NCI-H526 treated with DMSO at 0.1 percent for 48 hours (cell line): ENCODE measurements at regions not wholly inside any gene's neighbourhood (a gene's known extent, or its start where the extent isn't known, plus 50 kb on each side); places are given as distances from the start of the nearest gene placed in this dataset.

Experiments
- DNase-seq: peaks from one replicate; lab custom pipeline; 2025; lab: John Stamatoyannopoulos, UW

GRCh38 chr1:69319287-69319686, 248.4 kb upstream of the LRRC7 start:
- no peak for DNase-seq

GRCh38 chr1:69320757-69321211, 246.9 kb upstream of the LRRC7 start:
- no peak for DNase-seq

GRCh38 chr1:69321311-69321710, 246.4 kb upstream of the LRRC7 start:
- DNase-seq: no peak

GRCh38 chr1:69328186-69328585, 239.5 kb upstream of the LRRC7 start:
- DNase-seq: no peak

- no peak for DNase-seq
Observed at GRCh38 chr1:69363236-69363635, 204.5 kb upstream of the LRRC7 start.

- DNase-seq: no peak
Observed at GRCh38 chr1:69373520-69373919, 194.2 kb upstream of the LRRC7 start.

- no peak for DNase-seq
Observed at GRCh38 chr1:69376408-69376807, 191.3 kb upstream of the LRRC7 start.

GRCh38 chr1:69377507-69377906, 190.2 kb upstream of the LRRC7 start:
- DNase-seq: no peak

GRCh38 chr1:69388044-69388443, 179.7 kb upstream of the LRRC7 start:
- DNase-seq: no peak

GRCh38 chr1:69400128-69400527, 167.6 kb upstream of the LRRC7 start:
- DNase-seq: no peak

- no peak for DNase-seq
Observed at GRCh38 chr1:69401879-69402278, 165.8 kb upstream of the LRRC7 start.

- no peak for DNase-seq
Observed at GRCh38 chr1:69403756-69404320, 163.9 kb upstream of the LRRC7 start.

GRCh38 chr1:69404486-69404885, 163.2 kb upstream of the LRRC7 start:
- DNase-seq: no peak

- DNase-seq: no peak
Observed at GRCh38 chr1:69406244-69406643, 161.5 kb upstream of the LRRC7 start.

- no peak for DNase-seq
Observed at GRCh38 chr1:69409731-69410456, 157.8 kb upstream of the LRRC7 start.

GRCh38 chr1:69410457-69410850, 157.3 kb upstream of the LRRC7 start:
- no peak for DNase-seq

GRCh38 chr1:69410893-69411292, 156.8 kb upstream of the LRRC7 start:
- DNase-seq: no peak

- DNase-seq: no peak
Observed at GRCh38 chr1:69411617-69412016, 156.1 kb upstream of the LRRC7 start.

- no peak for DNase-seq
Observed at GRCh38 chr1:69413129-69413528, 154.6 kb upstream of the LRRC7 start.

- DNase-seq: no peak
Observed at GRCh38 chr1:69414574-69414973, 153.1 kb upstream of the LRRC7 start.

- no peak for DNase-seq
Observed at GRCh38 chr1:69421286-69421685, 146.4 kb upstream of the LRRC7 start.

- DNase-seq: no peak
Observed at GRCh38 chr1:69425871-69426270, 141.9 kb upstream of the LRRC7 start.

GRCh38 chr1:69426401-69426800, 141.3 kb upstream of the LRRC7 start:
- no peak for DNase-seq

- DNase-seq: no peak
Observed at GRCh38 chr1:69433073-69433472, 134.6 kb upstream of the LRRC7 start.
